HG02973 (cell line): ENCODE measurements at regions not wholly inside any gene's neighbourhood (a gene's known extent, or its start where the extent isn't known, plus 50 kb on each side); places are given as distances from the start of the nearest gene placed in this dataset.
"Not testable (repeated sequence)": the region's sequence is repeated elsewhere in the genome, so short reads cannot be mapped to it uniquely, and the experiment has no call there.

Source experiments
- ATAC-seq: cut with Tn5 transposase; IDR thresholded peaks from one replicate; pipeline ENCODE4 v1.9.1; 2021; ENCODE audit warnings: moderate library complexity; ENCODE audit not compliant: unreplicated experiment

- ATAC-seq: no peak
Observed at GRCh38 chr20:56914532-56914931, 285.4 kb downstream of the TFAP2C start.

DNA sequence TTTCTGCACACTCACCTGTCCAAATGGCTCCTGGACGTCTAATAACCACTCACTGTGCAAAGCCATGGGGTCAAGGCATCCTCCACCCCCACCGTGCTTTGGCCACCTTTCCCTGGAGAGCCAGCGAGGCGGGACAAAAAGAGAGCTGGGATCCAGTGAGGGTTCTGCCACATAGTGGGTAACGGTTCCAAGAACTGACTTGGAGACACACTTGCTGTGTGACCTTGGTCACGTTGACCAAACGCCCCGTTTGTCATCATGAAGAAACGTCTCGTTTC lies 287.2 kb downstream of the TFAP2C start:
- ATAC-seq: no peak

DNA sequence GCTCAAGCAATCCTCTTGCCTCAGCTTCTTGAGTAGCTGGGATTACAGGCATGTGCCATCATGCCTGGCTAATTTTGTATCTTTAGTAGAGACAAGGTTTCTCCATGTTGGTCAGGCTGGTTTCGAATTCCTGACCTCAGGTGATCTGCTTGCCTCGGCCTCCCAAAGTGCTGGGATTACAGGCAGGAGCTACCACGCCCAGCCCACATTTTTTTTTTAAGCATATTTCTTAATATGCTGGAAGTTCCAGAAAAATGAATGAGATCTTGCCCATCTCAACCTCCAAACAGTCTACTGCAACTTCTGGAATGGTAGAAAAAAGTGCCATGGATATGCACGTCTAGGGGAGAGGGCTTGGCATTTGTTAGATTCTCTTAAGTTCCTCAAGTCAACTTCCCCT lies 290.9 kb downstream of the TFAP2C start:
- not testable (repeated sequence) for ATAC-seq

DNA sequence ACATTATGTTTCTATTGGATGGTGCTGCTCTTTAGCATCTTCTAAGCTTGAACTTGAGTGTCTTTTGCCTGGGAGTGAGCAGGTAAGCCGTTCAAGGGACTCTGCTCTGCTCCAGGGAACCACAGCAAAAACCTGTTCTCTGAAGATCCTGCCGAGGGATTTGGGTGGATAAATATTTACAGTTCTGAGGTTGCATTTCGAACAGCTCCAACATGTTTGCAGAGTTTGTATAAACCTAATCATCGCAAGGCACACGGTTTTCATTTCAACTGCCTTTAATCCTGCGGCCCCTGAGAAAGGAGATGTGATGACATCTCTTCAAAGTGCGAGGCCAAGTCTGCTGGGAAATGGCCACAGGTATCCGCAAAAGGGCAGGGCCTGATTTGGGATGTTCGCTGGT lies 293.4 kb downstream of the TFAP2C start:
- no peak for ATAC-seq

GRCh38 chr20:56924292-56925081 lies 295.4 kb downstream of the TFAP2C start:
- no peak for ATAC-seq

DNA sequence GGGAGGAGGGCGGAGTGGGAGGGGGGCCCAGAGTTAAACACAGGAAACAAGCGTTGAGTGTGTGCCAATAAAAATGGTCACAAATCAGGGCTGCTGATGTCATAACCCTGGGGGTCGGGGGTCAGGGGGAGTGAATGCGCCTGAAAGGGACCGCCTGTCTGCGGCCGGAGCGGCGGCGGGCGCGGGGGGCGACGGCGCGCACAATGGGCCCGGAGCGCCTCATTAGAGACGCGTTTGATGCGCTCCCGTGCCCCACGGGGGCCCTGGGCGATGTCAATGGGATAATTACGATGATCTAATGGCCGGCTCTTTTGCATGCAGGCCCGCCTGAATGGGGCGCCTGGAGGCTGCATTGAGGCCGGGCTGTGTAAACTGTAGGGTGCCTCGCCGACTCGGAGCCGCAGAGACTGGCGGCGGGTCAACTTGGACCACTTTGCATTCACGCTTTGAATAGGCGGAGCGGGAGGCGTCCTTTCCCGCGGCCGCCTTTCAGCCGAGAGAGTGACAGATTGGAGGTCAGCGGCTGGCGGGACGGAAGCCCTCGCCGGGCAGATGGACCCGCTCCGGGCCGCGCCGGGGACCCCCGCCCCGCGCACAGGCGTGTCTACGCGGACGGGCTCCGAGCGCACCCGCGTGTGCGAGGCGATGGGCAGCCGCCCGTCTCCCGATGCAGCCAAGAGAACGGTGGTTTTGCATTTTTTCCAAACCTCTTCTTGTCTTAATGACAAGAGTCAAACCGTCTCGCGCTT lies 296.1 kb downstream of the TFAP2C start:
- ATAC-seq: no peak

- no peak for ATAC-seq
Observed at GRCh38 chr20:56925831-56926170, 296.7 kb downstream of the TFAP2C start.

GRCh38 chr20:56926501-56926900 lies 297.4 kb downstream of the TFAP2C start:
- ATAC-seq: no peak

DNA sequence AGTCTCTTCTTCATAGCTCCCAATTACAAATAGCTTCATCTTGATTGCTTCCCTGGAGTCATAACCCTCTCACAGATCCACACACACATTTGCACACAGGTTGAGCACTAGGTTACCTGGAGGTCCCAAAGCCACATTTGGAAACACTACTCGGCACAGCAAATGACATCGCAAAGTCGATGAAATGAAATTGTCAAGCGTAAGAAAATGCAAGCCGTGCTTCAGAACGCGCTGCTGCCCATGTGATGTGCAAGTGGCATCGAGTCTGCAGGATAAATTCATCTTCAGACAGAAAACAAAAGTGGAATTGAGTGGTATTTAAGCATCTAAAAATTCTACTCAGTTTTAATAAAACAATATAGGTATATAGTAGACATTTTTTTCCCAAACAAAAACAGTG lies 298.0 kb downstream of the TFAP2C start:
- no peak for ATAC-seq

DNA sequence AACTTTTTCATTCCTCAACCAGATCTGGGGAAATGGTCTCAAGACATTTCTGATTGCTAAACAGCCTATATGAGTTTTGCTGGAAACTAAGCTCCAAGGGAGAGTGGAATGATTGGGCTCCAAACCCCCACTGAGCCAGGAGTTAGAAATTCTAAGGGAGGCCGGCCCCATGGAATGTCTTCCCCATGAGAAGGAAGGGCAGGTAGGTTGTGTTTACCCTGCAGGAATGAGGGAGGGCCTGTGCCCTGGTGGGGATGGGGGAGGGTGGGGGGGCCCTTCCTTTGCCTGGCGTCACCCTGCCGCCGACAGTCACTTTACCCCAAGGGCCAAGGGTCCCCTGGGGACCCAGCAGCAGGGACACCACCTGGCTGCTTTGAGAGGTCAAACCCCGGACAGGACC lies 298.9 kb downstream of the TFAP2C start:
- no peak for ATAC-seq

DNA sequence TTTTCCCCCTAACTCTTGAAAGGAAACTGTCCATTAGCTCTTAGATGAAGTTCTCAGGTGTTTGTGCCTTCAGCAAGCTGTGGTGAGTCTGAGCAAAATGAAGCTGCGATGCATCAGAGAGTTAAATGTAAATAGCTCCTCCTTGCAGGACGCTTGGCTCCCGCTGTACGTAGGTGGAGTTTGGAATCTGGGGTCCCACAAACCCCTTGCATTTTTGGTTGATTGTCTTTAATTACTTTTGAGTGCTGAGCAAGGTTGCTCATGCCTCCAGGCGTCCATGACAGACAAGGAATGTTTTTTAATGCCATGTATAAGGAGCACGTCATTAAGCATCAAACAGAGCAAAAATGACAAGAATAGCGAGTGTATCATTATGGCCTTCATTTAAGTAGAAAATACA lies 300.5 kb downstream of the TFAP2C start:
- ATAC-seq: no peak

- no peak for ATAC-seq
Observed at GRCh38 chr20:56930876-56931275, 301.8 kb downstream of the TFAP2C start.

DNA sequence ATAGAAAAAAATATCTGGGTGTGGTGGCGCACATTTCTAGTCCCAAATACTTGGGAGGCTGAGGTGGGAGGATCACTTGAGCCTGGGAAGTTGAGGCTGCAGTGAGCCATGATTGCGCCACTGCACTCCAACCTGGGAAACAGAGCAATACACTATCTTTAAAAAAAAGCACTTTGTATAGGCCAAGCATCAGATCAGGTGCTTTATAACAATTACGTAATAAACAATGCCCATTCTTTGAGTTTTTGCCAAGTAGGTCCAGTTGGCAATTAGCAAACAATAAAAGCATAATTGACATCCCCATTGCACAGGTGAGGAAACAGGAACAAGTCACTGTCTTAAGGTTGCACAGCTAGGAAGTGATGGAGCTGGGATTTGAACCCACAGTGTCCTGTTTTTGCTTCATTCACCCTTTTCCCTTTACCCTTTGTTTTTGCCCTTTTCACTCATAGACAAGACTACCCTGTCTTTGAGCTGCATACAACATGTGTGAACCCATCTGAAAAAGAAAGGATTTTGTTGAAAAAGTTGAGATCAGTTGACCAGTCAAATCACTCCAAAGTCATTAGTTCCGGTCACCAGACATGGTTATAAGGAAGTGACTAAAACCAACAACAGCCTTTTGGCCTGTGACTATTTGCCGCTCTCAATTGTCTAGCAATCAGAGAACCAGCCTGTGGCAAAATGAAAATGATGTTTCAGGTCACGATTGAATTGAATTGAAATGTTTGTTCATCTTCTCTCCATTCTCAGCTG lies 303.6 kb downstream of the TFAP2C start:
- no peak for ATAC-seq

DNA sequence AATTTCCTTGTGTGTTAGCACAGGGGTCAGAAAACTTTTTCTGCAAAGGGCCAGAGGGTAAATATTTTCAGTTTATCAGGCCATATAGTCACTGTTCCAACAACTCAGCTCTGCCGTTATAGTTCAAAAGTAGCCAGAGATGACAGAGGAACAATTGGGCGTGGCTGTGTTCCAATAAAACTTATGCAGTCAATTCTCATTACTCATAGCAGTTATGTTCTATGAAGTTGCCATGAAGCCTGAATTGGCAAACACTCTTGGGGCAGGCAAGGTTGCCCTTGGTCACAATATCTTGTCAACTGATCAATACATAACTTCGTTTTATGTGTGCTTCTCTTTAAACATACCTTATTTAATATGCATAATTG lies 304.2 kb downstream of the TFAP2C start:
- ATAC-seq: no peak

DNA sequence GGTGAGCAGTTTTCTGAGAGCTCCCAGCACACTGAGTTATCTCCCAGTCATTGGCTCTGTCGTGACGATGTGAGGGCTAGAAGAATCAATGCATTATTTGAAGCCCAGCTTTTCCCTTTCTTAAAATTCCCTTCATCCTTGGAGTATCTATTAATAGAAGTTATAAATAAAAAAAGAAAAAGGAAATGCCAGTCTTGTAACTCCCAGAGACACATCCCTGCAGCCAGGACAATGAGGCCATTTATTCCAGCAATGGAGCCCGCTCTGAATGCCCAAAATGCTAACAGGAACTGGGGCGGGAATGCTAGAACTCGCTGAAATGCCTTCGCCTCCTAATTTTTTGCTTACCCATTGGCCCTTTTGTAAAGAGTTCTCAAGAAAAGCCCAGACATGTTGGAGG lies 305.8 kb downstream of the TFAP2C start:
- ATAC-seq: no peak

DNA sequence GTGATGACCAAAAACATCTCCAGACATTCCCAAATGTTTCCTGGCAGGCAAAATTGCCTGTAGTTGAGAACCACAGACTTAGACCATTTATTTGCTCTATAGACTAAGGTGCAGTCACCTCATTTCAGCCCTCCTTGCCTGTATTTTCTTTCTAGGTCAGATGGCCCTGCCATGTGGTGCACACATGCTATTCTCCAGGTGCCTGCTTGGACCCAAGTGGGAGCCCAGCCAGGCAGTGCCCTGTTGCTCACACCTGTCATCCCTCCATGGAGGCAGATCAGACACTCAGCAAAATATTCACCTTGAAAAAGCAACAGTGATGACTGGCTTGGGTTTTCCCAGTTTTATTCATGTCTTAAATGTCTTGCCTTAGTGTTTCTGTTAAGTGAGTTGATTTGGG lies 311.4 kb downstream of the TFAP2C start:
- no peak for ATAC-seq

DNA sequence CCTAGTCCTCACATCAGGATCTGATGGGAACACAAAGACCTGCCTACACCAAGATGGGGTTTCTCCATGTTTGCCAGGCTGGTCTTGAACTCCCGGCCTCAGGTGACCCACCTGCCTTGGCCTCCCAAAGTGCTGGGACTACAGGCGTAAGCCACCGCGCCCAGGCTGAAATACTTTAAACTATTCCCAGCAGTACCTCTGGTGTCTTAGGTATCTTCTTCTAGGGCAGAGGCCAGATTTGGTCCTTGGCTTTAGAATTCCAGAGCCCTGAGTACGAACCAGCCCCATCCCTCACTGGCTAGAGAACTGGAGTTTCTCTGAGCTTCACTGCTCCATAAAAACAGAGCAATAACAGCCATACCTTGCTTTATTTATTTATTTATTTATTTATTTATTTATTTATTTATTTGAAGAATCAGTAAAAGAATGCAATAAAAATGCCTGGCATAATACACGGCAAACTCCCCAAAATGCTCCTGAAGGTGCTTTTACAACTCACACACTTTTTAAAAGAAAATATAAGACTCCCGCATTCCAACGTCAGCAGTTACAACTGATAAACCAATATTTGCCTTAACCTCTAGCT lies 312.1 kb downstream of the TFAP2C start:
- ATAC-seq: no peak

DNA sequence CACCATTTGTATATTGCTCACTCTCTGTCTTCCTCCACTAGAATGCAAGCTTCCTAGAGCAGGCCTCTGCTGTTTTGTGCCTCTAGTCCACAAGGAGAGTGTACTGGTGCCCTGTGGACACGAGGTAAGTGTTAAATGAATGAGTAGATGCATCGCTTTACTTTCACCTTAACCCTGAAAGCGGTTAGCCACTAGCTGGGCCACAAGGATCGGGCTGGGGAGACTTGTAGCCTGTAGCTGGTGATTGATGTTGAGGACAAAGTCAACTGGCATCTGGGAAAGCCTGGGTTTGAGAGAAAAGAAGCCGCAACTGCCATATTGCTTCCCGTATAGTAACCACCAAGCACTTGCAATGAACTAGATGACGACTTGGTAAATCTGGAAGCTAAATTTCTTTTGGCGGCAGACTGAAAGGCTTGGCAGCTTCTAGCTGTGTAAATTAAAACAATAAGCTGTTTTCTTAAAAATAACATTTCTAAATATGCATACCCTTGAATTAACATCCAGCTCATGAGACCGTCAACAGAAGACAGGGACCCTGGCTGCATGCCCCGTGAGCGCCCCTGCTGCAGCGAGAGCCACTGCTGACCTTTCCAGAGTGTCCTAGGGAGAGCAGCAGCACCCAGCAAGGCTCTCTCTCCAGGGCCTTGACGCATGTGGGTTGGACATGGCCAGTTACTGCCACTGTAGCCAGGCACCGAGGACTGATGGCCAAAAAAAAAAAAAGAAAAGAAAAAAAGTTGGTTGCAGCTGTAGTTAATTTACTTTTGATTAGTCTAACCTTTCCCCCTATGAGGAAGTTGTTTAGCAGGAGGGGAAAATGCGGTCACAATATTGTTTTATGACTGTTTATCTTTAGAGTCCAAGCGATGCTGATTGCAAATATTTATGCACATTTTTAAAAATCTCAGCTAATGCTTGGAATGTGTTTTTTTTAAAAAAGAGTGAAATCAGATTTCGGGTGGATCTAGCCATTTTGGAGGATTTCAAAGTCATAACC lies 315.1 kb downstream of the TFAP2C start:
- ATAC-seq: no peak

DNA sequence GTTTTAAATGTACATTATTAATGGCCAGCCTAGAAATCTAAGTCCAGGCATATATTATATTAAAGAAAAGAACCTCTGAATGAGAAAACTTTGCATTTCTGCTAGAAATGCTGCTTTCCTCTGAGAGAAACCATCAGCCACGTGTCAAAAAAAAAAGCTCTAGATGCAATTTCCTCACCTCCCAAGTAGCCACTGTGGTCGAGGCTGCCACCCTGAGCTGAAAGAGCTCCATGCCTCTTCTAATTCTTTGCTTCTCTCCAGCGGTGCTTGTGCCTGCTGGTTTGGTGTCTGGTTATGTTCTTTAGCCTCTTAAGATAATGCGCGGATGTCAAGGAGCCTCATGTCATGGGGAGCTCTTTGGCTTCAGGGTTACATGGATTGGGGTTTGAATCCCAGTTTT lies 316.0 kb downstream of the TFAP2C start:
- no peak for ATAC-seq

GRCh38 chr20:56945901-56946300 lies 316.8 kb downstream of the TFAP2C start:
- ATAC-seq: no peak

- ATAC-seq: no peak
Observed at GRCh38 chr20:56949318-56949717, 317.1 kb downstream of the BMP7 start.
